OCI-LY7 (cell line): ENCODE measurements at regions not wholly inside any gene's neighbourhood (a gene's known extent, or its start where the extent isn't known, plus 50 kb on each side); places are given as distances from the start of the nearest gene placed in this dataset.

ENCODE experiments used
- CTCF ChIP-seq: fragments of 200-600 bp; sonication (generic); conservative IDR thresholded peaks from 2 replicates; pipeline ENCODE4 v1.5.1; 2014; ENCODE audit warnings: mild to moderate bottlenecking, antibody characterized with exemption, low read length, moderate library complexity, mixed read lengths
- EZH2phosphoT487 ChIP-seq: fragments of 200-600 bp; sonication (generic); IDR thresholded peaks from 2 replicates; pipeline ENCODE4 v1.6.1; 2018; ENCODE audit warnings: low read depth, borderline replicate concordance, mild to moderate bottlenecking, mixed run types, antibody characterized with exemption, low read length, moderate library complexity, mixed read lengths

GRCh38 chr16:80040814-80041213, 440.3 kb upstream of the MAF start:
- TF ChIP-seq CTCF, result no peak
- TF ChIP-seq EZH2phosphoT487, result no peak
